Spleen (tissue), 3 donors: ENCODE measurements at regions not wholly inside any gene's neighbourhood (a gene's known extent, or its start where the extent isn't known, plus 50 kb on each side); places are given as distances from the start of the nearest gene placed in this dataset.

Experiments used
- POLR2A ChIP-seq, 3 donors: fragments of 450-650 bp; IDR thresholded peaks; one replicate each; pipeline ENCODE4 v1.5.1; 2017; ENCODE audit warnings: antibody characterized with exemption in 3 of 3, mild to moderate bottlenecking in 1 of 3
- POLR2AphosphoS5 ChIP-seq, 3 donors: sonication (generic); formaldehyde crosslinking; IDR thresholded peaks; one replicate each; pipeline ENCODE4 v1.5.1; 2017; ENCODE audit warnings: antibody characterized with exemption in 3 of 3

DNA sequence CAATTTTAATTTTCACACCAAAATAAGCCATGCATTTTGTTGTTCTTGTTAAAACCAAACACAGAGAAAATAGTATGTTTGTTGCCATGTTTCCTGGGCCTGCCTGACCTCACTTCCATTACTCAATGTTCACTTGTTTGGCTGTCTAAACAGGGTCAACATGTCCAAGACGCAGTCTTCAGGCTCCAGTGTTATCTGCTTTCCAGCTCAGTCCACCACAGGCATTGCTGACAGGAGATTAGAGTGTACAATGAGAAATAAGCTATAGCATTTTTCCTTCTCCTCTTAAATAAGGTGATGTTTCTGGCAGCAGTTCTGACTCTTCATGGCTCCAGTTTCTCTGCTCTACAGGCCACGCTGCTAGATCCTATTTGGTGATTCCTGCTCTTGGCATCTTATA is 1030.5 kb downstream of the KCNT2 start:
- TF ChIP-seq POLR2A (IDR thresholded peaks at IDR 0.05) (no peak), POLR2AphosphoS5 (IDR thresholded peaks at IDR 0.05) (no peak)
